ENCODE measurements at regions not wholly inside any gene's neighbourhood (a gene's known extent, or its start where the extent isn't known, plus 50 kb on each side); places are given as distances from the start of the nearest gene placed in this dataset.

GRCh38 chr11:133619397-133619796 is 87.1 kb upstream of the OPCML start:
- no peaks in the 10 kb centered on the region for H3K9me2 ChIP-seq (ENCODE audit: low read depth, low read length)
- H3K27ac ChIP-seq (ENCODE audit: low read depth, low read length, poor library complexity, severe bottlenecking), result no peak overlapping the region
- H4K20me1 ChIP-seq (ENCODE audit: insufficient read depth, low read length), result no peaks in the 10 kb centered on the region
- H3K4me2 ChIP-seq (ENCODE audit: low read length), result no peak overlapping the region
- H3K79me2 ChIP-seq (ENCODE audit: insufficient read depth, low read length), result no peaks in the 10 kb centered on the region
- H3F3A ChIP-seq (ENCODE audit: insufficient read depth, low read length), result no peaks in the 10 kb centered on the region
- no peaks in the 10 kb centered on the region for H3K9me3 ChIP-seq (ENCODE audit: low read length)
- no peaks in the 10 kb centered on the region for H3K27me3 ChIP-seq (ENCODE audit: insufficient read depth, low read length)
- no peak overlapping the region for H2AFZ ChIP-seq (ENCODE audit: low read length)
- no peak overlapping the region for H3K9ac ChIP-seq (ENCODE audit: low read length)
- no peaks in the 10 kb centered on the region for H3K4me1 ChIP-seq (ENCODE audit: insufficient read depth, low read length, severe bottlenecking)
- H3K4me3 ChIP-seq (ENCODE audit: low read depth, low read length, poor library complexity, severe bottlenecking), result no peak overlapping the region
- H3K36me3 ChIP-seq (ENCODE audit: insufficient read depth, low read length), result no peaks in the 10 kb centered on the region
- TF ChIP-seq EZH2 (IDR thresholded peaks at IDR 0.05; ENCODE audit: borderline replicate concordance, low read length) (no peak), CTCF (IDR thresholded peaks at IDR 0.05; ENCODE audit: low read length) (no peak)

- Histone ChIP-seq H2AFZ (ENCODE audit: low read length) (no peak overlapping the region), H3K4me3 (ENCODE audit: low read depth, low read length, poor library complexity, severe bottlenecking) (no peak overlapping the region), H3K79me2 (ENCODE audit: insufficient read depth, low read length) (no peaks in the 10 kb centered on the region), H3K9me3 (ENCODE audit: low read length) (no peaks in the 10 kb centered on the region), H3K4me1 (ENCODE audit: insufficient read depth, low read length, severe bottlenecking) (no peaks in the 10 kb centered on the region), H3F3A (ENCODE audit: insufficient read depth, low read length) (no peaks in the 10 kb centered on the region), H3K36me3 (ENCODE audit: insufficient read depth, low read length) (no peaks in the 10 kb centered on the region), H3K4me2 (ENCODE audit: low read length) (no peak overlapping the region), H3K9ac (ENCODE audit: low read length) (no peak overlapping the region), H3K27ac (ENCODE audit: low read depth, low read length, poor library complexity, severe bottlenecking) (no peak overlapping the region), H3K9me2 (ENCODE audit: low read depth, low read length) (no peaks in the 10 kb centered on the region), H4K20me1 (ENCODE audit: insufficient read depth, low read length) (no peaks in the 10 kb centered on the region), H3K27me3 (ENCODE audit: insufficient read depth, low read length) (no peaks in the 10 kb centered on the region)
- no peak for TF ChIP-seq CTCF (IDR thresholded peaks at IDR 0.05; ENCODE audit: low read length)
- TF ChIP-seq EZH2 (IDR thresholded peaks at IDR 0.05; ENCODE audit: borderline replicate concordance, low read length), result no peak
Observed at GRCh38 chr11:133618544-133618943, 86.2 kb upstream of the OPCML start.

GRCh38 chr11:133608496-133608895 is 76.2 kb upstream of the OPCML start:
- H2AFZ ChIP-seq (ENCODE audit: low read length), result no peak overlapping the region
- TF ChIP-seq EZH2 (IDR thresholded peaks at IDR 0.05; ENCODE audit: borderline replicate concordance, low read length) (no peak), CTCF (IDR thresholded peaks at IDR 0.05; ENCODE audit: low read length) (no peak)

More at GRCh38 chr11:133608496-133608895, 76.2 kb upstream of the OPCML start:
- H3K9me2 ChIP-seq (ENCODE audit: low read depth, low read length), result no peaks in the 10 kb centered on the region
- H3K79me2 ChIP-seq (ENCODE audit: insufficient read depth, low read length), result no peaks in the 10 kb centered on the region
- H3K4me2 ChIP-seq (ENCODE audit: low read length), result no peak overlapping the region
- no peaks in the 10 kb centered on the region for H3K4me1 ChIP-seq (ENCODE audit: insufficient read depth, low read length, severe bottlenecking)
- H3K9ac ChIP-seq (ENCODE audit: low read length), result no peak overlapping the region
- H4K20me1 ChIP-seq (ENCODE audit: insufficient read depth, low read length), result no peaks in the 10 kb centered on the region
- H3K9me3 ChIP-seq (ENCODE audit: low read length), result no peaks in the 10 kb centered on the region
- no peaks in the 10 kb centered on the region for H3K27me3 ChIP-seq (ENCODE audit: insufficient read depth, low read length)
- H3K36me3 ChIP-seq (ENCODE audit: insufficient read depth, low read length), result no peaks in the 10 kb centered on the region
- H3K27ac ChIP-seq (ENCODE audit: low read depth, low read length, poor library complexity, severe bottlenecking), result no peak overlapping the region
- no peak overlapping the region for H3K4me3 ChIP-seq (ENCODE audit: low read depth, low read length, poor library complexity, severe bottlenecking)
- H3F3A ChIP-seq (ENCODE audit: insufficient read depth, low read length), result no peaks in the 10 kb centered on the region
